Spleen (tissue), 7 donors: ENCODE measurements at regions not wholly inside any gene's neighbourhood (a gene's known extent, or its start where the extent isn't known, plus 50 kb on each side); places are given as distances from the start of the nearest gene placed in this dataset.

Experiments used
- CTCF ChIP-seq, 11 experiments: fragments of 200-600 bp in 7 of 11; fragments of 450-650 bp in 4 of 11; sonication (generic) in 4 of 11; IDR thresholded peaks in 8 of 11; conservative IDR thresholded peaks in 3 of 11; 1 replicate in 7 of 11; 2 replicates in 4 of 11; pipeline versions ENCODE4 v1.4.0 to v1.8.0; 2016 to 2021; ENCODE audit warnings: antibody characterized with exemption in 11 of 11, inconsistent platforms in 4 of 11, mild to moderate bottlenecking in 1 of 11
- POLR2A ChIP-seq, 3 donors: fragments of 450-650 bp; IDR thresholded peaks; one replicate each; pipeline ENCODE4 v1.5.1; 2017; ENCODE audit warnings: antibody characterized with exemption in 3 of 3, mild to moderate bottlenecking in 1 of 3
- POLR2AphosphoS5 ChIP-seq, 3 donors: sonication (generic); formaldehyde crosslinking; IDR thresholded peaks; one replicate each; pipeline ENCODE4 v1.5.1; 2017; ENCODE audit warnings: antibody characterized with exemption in 3 of 3
- donor health status: DM: no; HTN: no; CAD: no; lungs with moderate emphysema.
- donor health status: DM: no; HTN: no; CAD: no.
- donor health status: DM: no; HTN: no; CAD: no.

GRCh38 chr2:215881582-215881981 lies 131.8 kb downstream of the MREG start:
- TF ChIP-seq CTCF (IDR thresholded peaks at IDR 0.05 in 8 of 11, conservative IDR thresholded peaks at IDR 0.05 in 3 of 11) (no peak), POLR2A (IDR thresholded peaks at IDR 0.05) (no peak), POLR2AphosphoS5 (IDR thresholded peaks at IDR 0.05) (no peak)
